Skeletal muscle tissue (tissue), 3 donors: ENCODE measurements at regions not wholly inside any gene's neighbourhood (a gene's known extent, or its start where the extent isn't known, plus 50 kb on each side); places are given as distances from the start of the nearest gene placed in this dataset.

Source experiments
- H3K27ac ChIP-seq: one replicate; pipeline ENCODE4 v1.7.0; 2013; ENCODE audit warnings: mild to moderate bottlenecking, low read depth, low read length, inconsistent platforms
- H3K27me3 ChIP-seq, 3 donors: one replicate each; pipeline ENCODE4 v1.7.0; 2013; ENCODE audit warnings: low read length in 3 of 3; ENCODE audit not compliant: control insufficient read depth in 3 of 3, insufficient read depth in 3 of 3
- H3K36me3 ChIP-seq, 3 donors: one replicate each; pipeline ENCODE4 v1.7.0; 2013; ENCODE audit warnings: low read length in 3 of 3; ENCODE audit not compliant: control insufficient read depth in 3 of 3, insufficient read depth in 3 of 3
- H3K4me1 ChIP-seq, 3 donors: one replicate each; pipeline ENCODE4 v1.7.0; 2013; ENCODE audit warnings: low read length in 3 of 3, mild to moderate bottlenecking in 3 of 3; ENCODE audit not compliant: control insufficient read depth in 3 of 3, insufficient read depth in 3 of 3
- H3K4me3 ChIP-seq, 3 donors: one replicate each; pipeline ENCODE4 v1.7.0; 2013; ENCODE audit warnings: low read length in 3 of 3
- H3K9ac ChIP-seq, 3 donors: one replicate each; pipeline ENCODE4 v1.7.0; 2013; ENCODE audit warnings: low read length in 3 of 3, mild to moderate bottlenecking in 3 of 3, moderate library complexity in 2 of 3, low read depth in 1 of 3
- H3K9me3 ChIP-seq, 3 donors: one replicate each; pipeline ENCODE4 v1.7.0; 2013; ENCODE audit warnings: low read length in 3 of 3; ENCODE audit not compliant: control insufficient read depth in 3 of 3
- donor health status: Osteomylitis.

DNA sequence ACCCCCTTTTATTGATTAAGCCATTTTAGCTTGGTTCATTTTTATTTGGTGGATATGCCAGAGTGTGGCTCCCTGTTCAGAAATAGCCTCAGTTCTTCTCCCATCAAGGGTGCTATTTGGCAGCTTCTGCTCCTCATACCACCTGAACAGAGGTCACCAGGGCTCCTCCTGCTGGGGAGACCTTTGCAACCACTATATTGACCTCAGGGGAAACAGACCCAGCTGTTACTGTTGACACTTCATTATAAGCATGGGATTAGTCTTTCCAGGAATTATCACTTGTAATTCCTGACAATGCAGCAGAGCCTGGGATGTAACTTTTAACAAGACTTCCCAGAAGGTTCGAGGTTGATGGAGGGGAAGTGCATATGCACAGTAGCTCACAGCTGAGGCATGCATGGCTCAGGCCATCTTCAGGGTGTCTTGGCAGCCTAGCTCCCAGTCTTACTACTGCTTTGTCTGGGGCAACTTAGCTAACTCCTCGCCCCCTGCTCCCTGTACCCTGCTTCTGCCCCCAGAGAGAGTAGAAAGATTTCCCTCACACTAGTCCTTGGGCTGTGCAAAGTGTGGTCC is 239.4 kb upstream of the SPRED2 start:
- Histone ChIP-seq H3K4me1 (no peaks in the 10 kb centered on the region), H3K9ac (no peak overlapping the region), H3K9me3 (peaks cover 2 to 14% (median 13%) of the 10 kb centered on the region in 3 donors), H3K4me3 (no peak overlapping the region), H3K36me3 (no peaks in the 10 kb centered on the region), H3K27me3 (no peaks in the 10 kb centered on the region), H3K27ac (no peak overlapping the region)

DNA sequence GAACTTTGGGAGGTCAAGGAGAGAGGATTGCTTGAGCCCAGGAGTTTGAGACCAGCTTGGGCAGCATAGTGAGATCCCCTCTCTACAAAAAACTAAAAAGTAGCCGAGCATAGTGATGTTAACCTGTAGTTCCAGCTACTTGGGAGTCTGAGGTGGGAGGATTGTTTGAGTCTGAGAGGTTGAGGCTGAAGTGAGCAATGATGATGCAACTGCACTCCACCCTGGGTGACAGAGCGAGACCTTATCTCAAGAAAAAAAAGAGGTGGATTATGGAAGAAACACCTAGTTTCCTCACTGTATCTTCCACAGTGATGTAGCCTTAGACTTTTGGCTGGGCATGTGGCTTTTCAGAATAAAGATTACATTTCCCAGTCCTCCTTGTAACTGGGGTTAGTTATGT is 237.2 kb upstream of the SPRED2 start:
- Histone ChIP-seq H3K27me3 (no peaks in the 10 kb centered on the region), H3K9ac (no peak overlapping the region), H3K36me3 (no peaks in the 10 kb centered on the region), H3K27ac (no peak overlapping the region), H3K4me1 (no peaks in the 10 kb centered on the region), H3K4me3 (no peak overlapping the region), H3K9me3 (peaks cover 0 to 6% (median 5%) of the 10 kb centered on the region in 3 donors)

DNA sequence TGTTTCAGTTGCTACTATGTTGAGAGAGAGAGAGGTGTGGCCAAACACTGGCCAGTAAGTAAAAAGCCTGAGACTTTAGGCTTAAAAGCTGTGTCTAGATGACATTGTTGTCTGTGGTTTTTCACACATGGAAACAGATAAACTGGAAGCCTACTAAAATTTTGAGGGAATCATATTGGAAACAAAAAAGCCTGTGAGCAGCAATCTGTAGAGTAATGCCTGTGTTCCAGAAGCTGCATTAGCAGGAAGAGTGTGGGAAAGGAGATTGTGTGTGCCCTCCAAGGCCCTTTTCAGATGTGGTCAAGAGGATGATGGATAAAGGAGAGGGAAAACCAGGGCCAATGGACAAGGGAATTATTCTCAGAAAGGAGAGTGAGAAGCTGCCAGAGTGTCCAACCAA is 236.3 kb upstream of the SPRED2 start:
- Histone ChIP-seq H3K27me3 (no peaks in the 10 kb centered on the region), H3K27ac (no peak overlapping the region), H3K4me3 (no peak overlapping the region), H3K36me3 (no peaks in the 10 kb centered on the region), H3K9me3 (peaks cover 0 to 5% (median 3%) of the 10 kb centered on the region in 3 donors), H3K9ac (no peak overlapping the region), H3K4me1 (no peaks in the 10 kb centered on the region)

GRCh38 chr2:65666156-65666725 is 233.8 kb upstream of the SPRED2 start:
- Histone ChIP-seq H3K4me1 (peaks cover 0 to 10% (median 0%) of the 10 kb centered on the region in 3 donors), H3K27me3 (no peaks in the 10 kb centered on the region), H3K4me3 (no peak overlapping the region), H3K36me3 (no peaks in the 10 kb centered on the region), H3K27ac (no peak overlapping the region), H3K9ac (no peak overlapping the region), H3K9me3 (peaks cover 0 to 5% (median 3%) of the 10 kb centered on the region in 3 donors)

DNA sequence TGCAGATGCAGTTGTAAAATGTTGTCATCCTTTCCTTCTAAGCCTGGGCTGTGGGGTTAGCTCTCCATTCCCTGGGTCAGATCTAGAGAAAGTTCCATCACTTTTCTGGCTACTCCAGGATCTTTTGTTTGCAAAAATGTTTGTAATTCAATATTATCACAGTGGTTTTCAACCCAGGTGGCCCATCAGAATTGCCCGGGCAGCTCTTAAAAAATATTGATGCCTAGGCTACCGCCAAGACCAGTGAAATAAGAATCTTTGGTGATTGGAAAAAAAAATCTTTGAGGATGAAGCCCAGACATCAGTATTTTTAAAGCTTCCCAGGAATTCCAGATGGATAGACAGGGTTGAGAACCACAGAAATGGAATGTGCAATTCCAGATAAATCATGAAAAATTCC is 232.5 kb upstream of the SPRED2 start:
- Histone ChIP-seq H3K4me3 (no peak overlapping the region), H3K27me3 (no peaks in the 10 kb centered on the region), H3K4me1 (peaks cover 0 to 10% (median 0%) of the 10 kb centered on the region in 3 donors), H3K27ac (no peak overlapping the region), H3K9ac (no peak overlapping the region), H3K36me3 (no peaks in the 10 kb centered on the region), H3K9me3 (peaks cover 0 to 5% (median 3%) of the 10 kb centered on the region in 3 donors)

GRCh38 chr2:65663831-65664407 is 231.5 kb upstream of the SPRED2 start:
- H3K4me3 ChIP-seq: no peak overlapping the region
- H3K36me3 ChIP-seq: no peaks in the 10 kb centered on the region
- peaks cover 0 to 4% (median 2%) of the 10 kb centered on the region in 3 donors for H3K9me3 ChIP-seq
- no peak overlapping the region for H3K27ac ChIP-seq
- H3K27me3 ChIP-seq: no peaks in the 10 kb centered on the region
- H3K9ac ChIP-seq: no peak overlapping the region
- peaks cover 0 to 10% (median 0%) of the 10 kb centered on the region in 3 donors for H3K4me1 ChIP-seq

GRCh38 chr2:65662654-65663432 is 230.4 kb upstream of the SPRED2 start:
- H3K27ac ChIP-seq: no peak overlapping the region
- H3K27me3 ChIP-seq: no peaks in the 10 kb centered on the region
- H3K4me1 ChIP-seq: peaks cover 0 to 10% (median 0%) of the 10 kb centered on the region in 3 donors
- H3K9me3 ChIP-seq: no peaks in the 10 kb centered on the region
- no peaks in the 10 kb centered on the region for H3K36me3 ChIP-seq
- H3K4me3 ChIP-seq: peak overlapping the region in 2 of 3 donors; percentile 5 to 14
- H3K9ac ChIP-seq: peak overlapping the region in 1 of 3 donors; percentile 41

GRCh38 chr2:65661980-65662653 is 229.7 kb upstream of the SPRED2 start:
- Histone ChIP-seq H3K36me3 (no peaks in the 10 kb centered on the region), H3K27ac (no peak overlapping the region), H3K9ac (peak overlapping the region in 1 of 3 donors; percentile 41), H3K9me3 (no peaks in the 10 kb centered on the region), H3K4me3 (peak overlapping the region in 2 of 3 donors; percentile 5 to 14), H3K27me3 (no peaks in the 10 kb centered on the region), H3K4me1 (peaks cover 0 to 10% (median 0%) of the 10 kb centered on the region in 3 donors)

DNA sequence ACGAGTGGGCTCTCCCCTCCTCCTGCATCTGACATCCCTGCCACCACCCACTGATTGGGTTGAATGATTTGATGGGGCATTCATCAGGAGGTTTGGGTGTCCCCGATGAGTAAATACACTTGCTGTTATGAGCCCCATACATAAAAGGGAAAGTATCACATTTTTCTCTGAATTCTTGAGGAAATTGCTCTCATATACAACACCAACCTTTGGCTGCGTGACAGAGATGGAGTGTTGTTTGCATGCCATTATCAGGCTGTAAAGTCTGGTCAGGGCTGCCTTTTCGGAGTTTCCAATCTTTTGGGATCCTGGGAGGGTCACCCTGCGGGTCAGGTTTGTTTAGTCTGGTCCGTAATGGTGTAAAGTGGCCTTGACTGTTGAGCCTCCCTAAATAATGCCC is 227.9 kb upstream of the SPRED2 start:
- H3K36me3 ChIP-seq: no peaks in the 10 kb centered on the region
- H3K9me3 ChIP-seq: no peaks in the 10 kb centered on the region
- H3K4me3 ChIP-seq: no peak overlapping the region
- no peak overlapping the region for H3K27ac ChIP-seq
- no peaks in the 10 kb centered on the region for H3K27me3 ChIP-seq
- peaks cover 0 to 10% (median 7%) of the 10 kb centered on the region in 3 donors for H3K4me1 ChIP-seq
- no peak overlapping the region for H3K9ac ChIP-seq
